ENCODE measurements at regions not wholly inside any gene's neighbourhood (a gene's known extent, or its start where the extent isn't known, plus 50 kb on each side); places are given as distances from the start of the nearest gene placed in this dataset.

DNA sequence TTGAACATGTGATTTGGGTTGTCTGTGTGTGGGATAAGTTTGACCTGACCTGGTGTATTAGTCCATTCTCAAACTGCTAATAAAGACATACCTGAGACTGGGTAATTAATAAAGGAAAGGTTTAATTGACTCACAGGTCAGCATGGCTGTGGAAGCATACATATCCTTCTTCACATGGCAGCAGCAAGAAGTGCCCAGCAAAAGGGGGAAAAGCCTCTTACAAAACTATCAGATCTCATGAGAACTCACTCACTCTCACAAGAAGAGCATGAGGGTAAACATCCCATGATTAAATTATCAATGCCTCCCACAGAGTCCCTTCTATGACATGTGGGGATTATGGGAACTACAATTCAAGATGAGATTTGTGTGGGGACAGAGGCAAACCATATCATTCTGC lies 94.0 kb upstream of the PPM1H start:
- Histone ChIP-seq H2AFZ (ENCODE audit: low read length) (no peak overlapping the region), H3K9me3 (ENCODE audit: low read length) (no peaks in the 10 kb centered on the region), H3K9ac (ENCODE audit: low read length) (no peak overlapping the region), H3K4me3 (ENCODE audit: low read length) (no peak overlapping the region), H3F3A (ENCODE audit: low read length, unreplicated experiment) (no peaks in the 10 kb centered on the region), H3K9me2 (replicated peaks; ENCODE audit: low read length) (no peaks in the 10 kb centered on the region), H3K36me3 (ENCODE audit: low read depth, low read length) (no peaks in the 10 kb centered on the region), H3K4me2 (ENCODE audit: low read length) (no peak overlapping the region), H4K20me1 (ENCODE audit: low read length) (no peaks in the 10 kb centered on the region), H3K27me3 (ENCODE audit: low read length) (no peaks in the 10 kb centered on the region), H3K27ac (ENCODE audit: low read length) (no peak overlapping the region), H3K79me2 (ENCODE audit: low read length) (no peaks in the 10 kb centered on the region), H3K4me1 (ENCODE audit: insufficient read depth, low read length) (no peaks in the 10 kb centered on the region)
- DNase-seq, result no peak
- ChIA-PET CTCF (no interaction called here), POLR2A (ENCODE audit: unreplicated experiment) (no interaction called here)
- no peak for ATAC-seq
- intact Hi-C loops (cut with micrococcal nuclease), result no loop called here
- TF ChIP-seq, protein P1, sequence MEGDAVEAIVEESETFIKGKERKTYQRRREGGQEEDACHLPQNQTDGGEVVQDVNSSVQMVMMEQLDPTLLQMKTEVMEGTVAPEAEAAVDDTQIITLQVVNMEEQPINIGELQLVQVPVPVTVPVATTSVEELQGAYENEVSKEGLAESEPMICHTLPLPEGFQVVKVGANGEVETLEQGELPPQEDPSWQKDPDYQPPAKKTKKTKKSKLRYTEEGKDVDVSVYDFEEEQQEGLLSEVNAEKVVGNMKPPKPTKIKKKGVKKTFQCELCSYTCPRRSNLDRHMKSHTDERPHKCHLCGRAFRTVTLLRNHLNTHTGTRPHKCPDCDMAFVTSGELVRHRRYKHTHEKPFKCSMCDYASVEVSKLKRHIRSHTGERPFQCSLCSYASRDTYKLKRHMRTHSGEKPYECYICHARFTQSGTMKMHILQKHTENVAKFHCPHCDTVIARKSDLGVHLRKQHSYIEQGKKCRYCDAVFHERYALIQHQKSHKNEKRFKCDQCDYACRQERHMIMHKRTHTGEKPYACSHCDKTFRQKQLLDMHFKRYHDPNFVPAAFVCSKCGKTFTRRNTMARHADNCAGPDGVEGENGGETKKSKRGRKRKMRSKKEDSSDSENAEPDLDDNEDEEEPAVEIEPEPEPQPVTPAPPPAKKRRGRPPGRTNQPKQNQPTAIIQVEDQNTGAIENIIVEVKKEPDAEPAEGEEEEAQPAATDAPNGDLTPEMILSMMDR (conservative IDR thresholded peaks at IDR 0.05; ENCODE audit: low read depth, low read length), result no peak
- TF ChIP-seq EZH2phosphoT487 (IDR thresholded peaks at IDR 0.05; ENCODE audit: borderline replicate concordance, low read length) (no peak), EZH2 (IDR thresholded peaks at IDR 0.05; ENCODE audit: low read length, unreplicated experiment) (no peak)
- BruUV-seq (replicated peaks), result no TSS peak

DNA sequence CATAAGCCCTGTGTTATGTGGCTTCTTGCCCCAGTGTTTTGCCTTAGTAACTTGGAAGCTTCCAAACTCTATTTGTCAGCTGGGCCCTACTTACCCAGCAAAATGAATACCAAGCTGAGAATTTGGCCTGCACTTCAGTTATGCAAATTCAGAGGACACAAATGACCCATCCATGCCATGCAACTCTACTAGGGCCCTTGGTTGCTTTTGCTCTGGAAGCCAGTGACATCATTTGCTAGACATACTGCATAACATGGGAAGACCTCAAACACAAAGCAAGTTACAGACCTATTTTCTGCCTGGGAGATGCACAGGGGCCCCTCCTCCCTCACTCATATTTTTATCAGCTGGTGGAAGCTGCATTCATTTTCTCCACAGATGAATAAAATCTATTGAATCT lies 90.2 kb upstream of the PPM1H start:
- no peaks in the 10 kb centered on the region for H4K20me1 ChIP-seq (ENCODE audit: low read length)
- H3K9ac ChIP-seq (ENCODE audit: low read length), result no peak overlapping the region
- no peak overlapping the region for H3K27ac ChIP-seq (ENCODE audit: low read length)
- H3K27me3 ChIP-seq (ENCODE audit: low read length), result no peaks in the 10 kb centered on the region
- H3K79me2 ChIP-seq (ENCODE audit: low read length), result no peaks in the 10 kb centered on the region
- ChIA-PET CTCF (no interaction called here), POLR2A (ENCODE audit: unreplicated experiment) (no interaction called here)
- no peak overlapping the region for H3K4me3 ChIP-seq (ENCODE audit: low read length)
- H3K9me2 ChIP-seq (replicated peaks; ENCODE audit: low read length), result no peaks in the 10 kb centered on the region
- no peaks in the 10 kb centered on the region for H3F3A ChIP-seq (ENCODE audit: low read length, unreplicated experiment)
- intact Hi-C loops (cut with micrococcal nuclease), result no loop called here
- H3K4me1 ChIP-seq (ENCODE audit: insufficient read depth, low read length), result no peaks in the 10 kb centered on the region
- H3K4me2 ChIP-seq (ENCODE audit: low read length), result no peak overlapping the region
- no peaks in the 10 kb centered on the region for H3K9me3 ChIP-seq (ENCODE audit: low read length)
- H2AFZ ChIP-seq (ENCODE audit: low read length), result no peak overlapping the region
- BruUV-seq (replicated peaks), result no TSS peak
- ATAC-seq (no peak), DNase-seq (no peak)
- TF ChIP-seq EZH2phosphoT487 (IDR thresholded peaks at IDR 0.05; ENCODE audit: borderline replicate concordance, low read length), result no peak
- TF ChIP-seq, protein P1 (conservative IDR thresholded peaks at IDR 0.05; ENCODE audit: low read depth, low read length), result no peak
- TF ChIP-seq EZH2 (IDR thresholded peaks at IDR 0.05; ENCODE audit: low read length, unreplicated experiment), result no peak
- H3K36me3 ChIP-seq (ENCODE audit: low read depth, low read length), result no peaks in the 10 kb centered on the region

DNA sequence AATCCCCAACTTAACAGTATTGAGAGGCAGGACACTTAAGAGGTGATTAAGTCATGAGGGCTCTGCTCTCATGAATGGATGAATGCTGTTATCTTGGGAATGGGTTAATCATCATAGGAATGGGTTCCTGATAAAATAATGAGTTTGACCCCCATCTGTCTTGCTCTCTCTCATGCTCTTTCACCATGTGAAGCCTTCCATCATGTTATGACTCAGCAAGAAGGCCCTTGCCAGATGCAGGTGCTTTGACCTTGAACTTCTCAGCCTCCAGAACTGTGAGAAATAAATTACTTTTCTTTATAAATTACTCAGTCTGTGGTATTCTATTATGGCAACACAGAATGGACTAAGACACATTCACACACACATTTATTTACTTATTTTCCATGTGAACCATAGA lies 89.0 kb upstream of the PPM1H start:
- TF ChIP-seq EZH2 (IDR thresholded peaks at IDR 0.05; ENCODE audit: low read length, unreplicated experiment) (no peak), EZH2phosphoT487 (IDR thresholded peaks at IDR 0.05; ENCODE audit: borderline replicate concordance, low read length) (no peak)
- TF ChIP-seq, protein P1 (conservative IDR thresholded peaks at IDR 0.05; ENCODE audit: low read depth, low read length), result no peak
- intact Hi-C loops (cut with micrococcal nuclease), result no loop called here
- Histone ChIP-seq H3K4me1 (ENCODE audit: insufficient read depth, low read length) (no peaks in the 10 kb centered on the region), H3F3A (ENCODE audit: low read length, unreplicated experiment) (no peaks in the 10 kb centered on the region), H3K79me2 (ENCODE audit: low read length) (no peaks in the 10 kb centered on the region), H3K9me2 (replicated peaks; ENCODE audit: low read length) (no peaks in the 10 kb centered on the region), H3K27me3 (ENCODE audit: low read length) (no peaks in the 10 kb centered on the region), H3K4me2 (ENCODE audit: low read length) (no peak overlapping the region), H3K4me3 (ENCODE audit: low read length) (no peak overlapping the region), H3K27ac (ENCODE audit: low read length) (no peak overlapping the region), H4K20me1 (ENCODE audit: low read length) (no peaks in the 10 kb centered on the region), H3K9me3 (ENCODE audit: low read length) (no peaks in the 10 kb centered on the region), H2AFZ (ENCODE audit: low read length) (no peak overlapping the region), H3K36me3 (ENCODE audit: low read depth, low read length) (no peaks in the 10 kb centered on the region), H3K9ac (ENCODE audit: low read length) (no peak overlapping the region)
- ChIA-PET POLR2A (ENCODE audit: unreplicated experiment) (no interaction called here), CTCF (no interaction called here)
- no TSS peak for BruUV-seq (replicated peaks)
- ATAC-seq (no peak), DNase-seq (no peak)

All from PC-3 (cell line).